ENCODE measurements at regions not wholly inside any gene's neighbourhood (a gene's known extent, or its start where the extent isn't known, plus 50 kb on each side); places are given as distances from the start of the nearest gene placed in this dataset.

GRCh38 chr18:2348003-2348402, 223.3 kb downstream of the METTL4 start:
- H3K27me3 Mint-ChIP-seq: peaks cover 16% of the 10 kb centered on the region
- no peak overlapping the region for H3K27ac Mint-ChIP-seq
- H3K4me1 Mint-ChIP-seq (ENCODE audit: low read depth): no peaks in the 10 kb centered on the region
- H3K4me3 Mint-ChIP-seq: no peak overlapping the region
- H3K36me3 Mint-ChIP-seq (ENCODE audit: low read depth): no peaks in the 10 kb centered on the region
- H3K9me3 Mint-ChIP-seq: no peaks in the 10 kb centered on the region

GRCh38 chr18:2351126-2351850, 220.0 kb downstream of the METTL4 start:
- no peak overlapping the region for H3K4me3 Mint-ChIP-seq
- no peaks in the 10 kb centered on the region for H3K4me1 Mint-ChIP-seq (ENCODE audit: low read depth)
- H3K9me3 Mint-ChIP-seq: no peaks in the 10 kb centered on the region
- H3K27me3 Mint-ChIP-seq: peaks cover 20% of the 10 kb centered on the region
- no peaks in the 10 kb centered on the region for H3K36me3 Mint-ChIP-seq (ENCODE audit: low read depth)
- no peak overlapping the region for H3K27ac Mint-ChIP-seq

- Mint-ChIP-seq H3K27me3 (peaks cover 24% of the 10 kb centered on the region), H3K27ac (no peak overlapping the region), H3K4me3 (no peak overlapping the region), H3K4me1 (ENCODE audit: low read depth) (no peaks in the 10 kb centered on the region), H3K9me3 (no peaks in the 10 kb centered on the region), H3K36me3 (ENCODE audit: low read depth) (no peaks in the 10 kb centered on the region)
These were observed 217.0 kb downstream of the METTL4 start for GRCh38 chr18:2354292-2354691.

- H3K27me3 Mint-ChIP-seq: peaks cover 13% of the 10 kb centered on the region
- no peak overlapping the region for H3K27ac Mint-ChIP-seq
- H3K9me3 Mint-ChIP-seq: no peaks in the 10 kb centered on the region
- no peak overlapping the region for H3K4me3 Mint-ChIP-seq
- H3K4me1 Mint-ChIP-seq (ENCODE audit: low read depth): no peaks in the 10 kb centered on the region
- H3K36me3 Mint-ChIP-seq (ENCODE audit: low read depth): no peaks in the 10 kb centered on the region
These were observed 214.4 kb downstream of the METTL4 start for GRCh38 chr18:2356906-2357305.

- peaks cover 11% of the 10 kb centered on the region for H3K27me3 Mint-ChIP-seq
- no peaks in the 10 kb centered on the region for H3K4me1 Mint-ChIP-seq (ENCODE audit: low read depth)
- H3K36me3 Mint-ChIP-seq (ENCODE audit: low read depth): no peaks in the 10 kb centered on the region
- no peaks in the 10 kb centered on the region for H3K9me3 Mint-ChIP-seq
- H3K4me3 Mint-ChIP-seq: no peak overlapping the region
- H3K27ac Mint-ChIP-seq: no peak overlapping the region
These were observed 210.4 kb downstream of the METTL4 start for GRCh38 chr18:2360861-2361260.

- Mint-ChIP-seq H3K27ac (no peak overlapping the region), H3K36me3 (ENCODE audit: low read depth) (no peaks in the 10 kb centered on the region), H3K27me3 (peaks cover 14% of the 10 kb centered on the region)
These were observed 203.2 kb downstream of the METTL4 start for GRCh38 chr18:2368102-2368501.

GRCh38 chr18:2376707-2377106, 194.6 kb downstream of the METTL4 start:
- no peaks in the 10 kb centered on the region for H3K9me3 Mint-ChIP-seq
- H3K4me1 Mint-ChIP-seq (ENCODE audit: low read depth): no peaks in the 10 kb centered on the region
- H3K4me3 Mint-ChIP-seq: no peak overlapping the region
- H3K27me3 Mint-ChIP-seq: peaks cover 61% of the 10 kb centered on the region
- no peak overlapping the region for H3K27ac Mint-ChIP-seq
- H3K36me3 Mint-ChIP-seq (ENCODE audit: low read depth): no peaks in the 10 kb centered on the region

More at GRCh38 chr18:2368102-2368501, 203.2 kb downstream of the METTL4 start:
- Mint-ChIP-seq H3K4me3 (no peak overlapping the region), H3K4me1 (ENCODE audit: low read depth) (no peaks in the 10 kb centered on the region), H3K9me3 (no peaks in the 10 kb centered on the region)

GRCh38 chr18:2380101-2380500, 191.2 kb downstream of the METTL4 start:
- Mint-ChIP-seq H3K4me1 (ENCODE audit: low read depth) (no peaks in the 10 kb centered on the region), H3K27ac (no peak overlapping the region)

GRCh38 chr18:2381539-2381938, 189.8 kb downstream of the METTL4 start:
- Mint-ChIP-seq H3K27ac (no peak overlapping the region), H3K9me3 (peaks cover 6% of the 10 kb centered on the region), H3K4me1 (ENCODE audit: low read depth) (no peaks in the 10 kb centered on the region), H3K27me3 (peaks cover 40% of the 10 kb centered on the region), H3K4me3 (no peak overlapping the region), H3K36me3 (ENCODE audit: low read depth) (no peaks in the 10 kb centered on the region)

More at GRCh38 chr18:2380101-2380500, 191.2 kb downstream of the METTL4 start:
- no peaks in the 10 kb centered on the region for H3K9me3 Mint-ChIP-seq
- H3K36me3 Mint-ChIP-seq (ENCODE audit: low read depth): no peaks in the 10 kb centered on the region
- peaks cover 49% of the 10 kb centered on the region for H3K27me3 Mint-ChIP-seq
- H3K4me3 Mint-ChIP-seq: no peak overlapping the region

GRCh38 chr18:2387588-2387987, 183.7 kb downstream of the METTL4 start:
- no peak overlapping the region for H3K27ac Mint-ChIP-seq
- no peaks in the 10 kb centered on the region for H3K36me3 Mint-ChIP-seq (ENCODE audit: low read depth)
- H3K9me3 Mint-ChIP-seq: peaks cover 11% of the 10 kb centered on the region
- peaks cover 3% of the 10 kb centered on the region for H3K27me3 Mint-ChIP-seq
- no peak overlapping the region for H3K4me3 Mint-ChIP-seq
- no peaks in the 10 kb centered on the region for H3K4me1 Mint-ChIP-seq (ENCODE audit: low read depth)

- no peaks in the 10 kb centered on the region for H3K4me1 Mint-ChIP-seq (ENCODE audit: low read depth)
- no peaks in the 10 kb centered on the region for H3K36me3 Mint-ChIP-seq (ENCODE audit: low read depth)
- no peak overlapping the region for H3K4me3 Mint-ChIP-seq
- peaks cover 11% of the 10 kb centered on the region for H3K9me3 Mint-ChIP-seq
- H3K27me3 Mint-ChIP-seq: peaks cover 10% of the 10 kb centered on the region
- no peak overlapping the region for H3K27ac Mint-ChIP-seq
These were observed 181.1 kb downstream of the METTL4 start for GRCh38 chr18:2390158-2390557.

- no peaks in the 10 kb centered on the region for H3K36me3 Mint-ChIP-seq (ENCODE audit: low read depth)
- H3K4me3 Mint-ChIP-seq: no peak overlapping the region
- H3K27ac Mint-ChIP-seq: no peak overlapping the region
- peaks cover 5% of the 10 kb centered on the region for H3K9me3 Mint-ChIP-seq
- H3K4me1 Mint-ChIP-seq (ENCODE audit: low read depth): no peaks in the 10 kb centered on the region
- H3K27me3 Mint-ChIP-seq: peaks cover 12% of the 10 kb centered on the region
These were observed 179.8 kb downstream of the METTL4 start for GRCh38 chr18:2391470-2391869.

GRCh38 chr18:2392446-2392845, 178.9 kb downstream of the METTL4 start:
- Mint-ChIP-seq H3K27me3 (peaks cover 15% of the 10 kb centered on the region), H3K27ac (no peak overlapping the region), H3K4me1 (ENCODE audit: low read depth) (no peaks in the 10 kb centered on the region), H3K36me3 (ENCODE audit: low read depth) (no peaks in the 10 kb centered on the region), H3K9me3 (no peaks in the 10 kb centered on the region), H3K4me3 (no peak overlapping the region)

- H3K4me3 Mint-ChIP-seq: no peak overlapping the region
- H3K36me3 Mint-ChIP-seq (ENCODE audit: low read depth): no peaks in the 10 kb centered on the region
- H3K27me3 Mint-ChIP-seq: peaks cover 19% of the 10 kb centered on the region
- no peaks in the 10 kb centered on the region for H3K4me1 Mint-ChIP-seq (ENCODE audit: low read depth)
- no peak overlapping the region for H3K27ac Mint-ChIP-seq
- H3K9me3 Mint-ChIP-seq: no peaks in the 10 kb centered on the region
These were observed 176.6 kb downstream of the METTL4 start for GRCh38 chr18:2394684-2395083.

GRCh38 chr18:2395427-2396161, 175.7 kb downstream of the METTL4 start:
- Mint-ChIP-seq H3K27ac (no peak overlapping the region), H3K9me3 (no peaks in the 10 kb centered on the region), H3K36me3 (ENCODE audit: low read depth) (no peaks in the 10 kb centered on the region), H3K4me3 (no peak overlapping the region), H3K27me3 (peaks cover 20% of the 10 kb centered on the region), H3K4me1 (ENCODE audit: low read depth) (no peaks in the 10 kb centered on the region)

GRCh38 chr18:2396162-2396505, 175.2 kb downstream of the METTL4 start:
- no peak overlapping the region for H3K4me3 Mint-ChIP-seq
- H3K9me3 Mint-ChIP-seq: no peaks in the 10 kb centered on the region

More at GRCh38 chr18:2396162-2396505, 175.2 kb downstream of the METTL4 start:
- Mint-ChIP-seq H3K27me3 (peaks cover 25% of the 10 kb centered on the region), H3K36me3 (ENCODE audit: low read depth) (no peaks in the 10 kb centered on the region), H3K27ac (no peak overlapping the region), H3K4me1 (ENCODE audit: low read depth) (no peaks in the 10 kb centered on the region)
